ENCODE measurements at regions not wholly inside any gene's neighbourhood (a gene's known extent, or its start where the extent isn't known, plus 50 kb on each side); places are given as distances from the start of the nearest gene placed in this dataset.

GRCh38 chr7:121447911-121448300 is 51.8 kb upstream of the FAM3C start:
- no peak for DNase-seq (ENCODE audit: unreplicated experiment)
- Mint-ChIP-seq H3K27ac (ENCODE audit: low read depth, unreplicated experiment) (no peak overlapping the region), H3K36me3 (ENCODE audit: insufficient read depth, unreplicated experiment) (no peaks in the 10 kb centered on the region), H3K4me1 (ENCODE audit: insufficient read depth, unreplicated experiment) (no peaks in the 10 kb centered on the region), H3K9me3 (ENCODE audit: unreplicated experiment) (no peaks in the 10 kb centered on the region), H3K27me3 (ENCODE audit: insufficient read depth, unreplicated experiment) (no peaks in the 10 kb centered on the region), H3K4me3 (ENCODE audit: unreplicated experiment) (no peak overlapping the region)
- ChIA-PET CTCF (interaction anchor here (0.6 kb wide), 1 partner anchor 290 kb away, joined by 4 read pairs; no protein-coding TSS in a partner anchor), POLR2A (interaction anchor here (0.6 kb wide), 1 partner anchor 97 kb away, joined by 4 read pairs; no protein-coding TSS in a partner anchor)
- BruUV-seq (replicated peaks), result no TSS peak
- TF ChIP-seq, protein P1, sequence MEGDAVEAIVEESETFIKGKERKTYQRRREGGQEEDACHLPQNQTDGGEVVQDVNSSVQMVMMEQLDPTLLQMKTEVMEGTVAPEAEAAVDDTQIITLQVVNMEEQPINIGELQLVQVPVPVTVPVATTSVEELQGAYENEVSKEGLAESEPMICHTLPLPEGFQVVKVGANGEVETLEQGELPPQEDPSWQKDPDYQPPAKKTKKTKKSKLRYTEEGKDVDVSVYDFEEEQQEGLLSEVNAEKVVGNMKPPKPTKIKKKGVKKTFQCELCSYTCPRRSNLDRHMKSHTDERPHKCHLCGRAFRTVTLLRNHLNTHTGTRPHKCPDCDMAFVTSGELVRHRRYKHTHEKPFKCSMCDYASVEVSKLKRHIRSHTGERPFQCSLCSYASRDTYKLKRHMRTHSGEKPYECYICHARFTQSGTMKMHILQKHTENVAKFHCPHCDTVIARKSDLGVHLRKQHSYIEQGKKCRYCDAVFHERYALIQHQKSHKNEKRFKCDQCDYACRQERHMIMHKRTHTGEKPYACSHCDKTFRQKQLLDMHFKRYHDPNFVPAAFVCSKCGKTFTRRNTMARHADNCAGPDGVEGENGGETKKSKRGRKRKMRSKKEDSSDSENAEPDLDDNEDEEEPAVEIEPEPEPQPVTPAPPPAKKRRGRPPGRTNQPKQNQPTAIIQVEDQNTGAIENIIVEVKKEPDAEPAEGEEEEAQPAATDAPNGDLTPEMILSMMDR (IDR thresholded peaks at IDR 0.05; ENCODE audit: unreplicated experiment), result no peak
- intact Hi-C loops (cut with micrococcal nuclease), result no loop called here

DNA sequence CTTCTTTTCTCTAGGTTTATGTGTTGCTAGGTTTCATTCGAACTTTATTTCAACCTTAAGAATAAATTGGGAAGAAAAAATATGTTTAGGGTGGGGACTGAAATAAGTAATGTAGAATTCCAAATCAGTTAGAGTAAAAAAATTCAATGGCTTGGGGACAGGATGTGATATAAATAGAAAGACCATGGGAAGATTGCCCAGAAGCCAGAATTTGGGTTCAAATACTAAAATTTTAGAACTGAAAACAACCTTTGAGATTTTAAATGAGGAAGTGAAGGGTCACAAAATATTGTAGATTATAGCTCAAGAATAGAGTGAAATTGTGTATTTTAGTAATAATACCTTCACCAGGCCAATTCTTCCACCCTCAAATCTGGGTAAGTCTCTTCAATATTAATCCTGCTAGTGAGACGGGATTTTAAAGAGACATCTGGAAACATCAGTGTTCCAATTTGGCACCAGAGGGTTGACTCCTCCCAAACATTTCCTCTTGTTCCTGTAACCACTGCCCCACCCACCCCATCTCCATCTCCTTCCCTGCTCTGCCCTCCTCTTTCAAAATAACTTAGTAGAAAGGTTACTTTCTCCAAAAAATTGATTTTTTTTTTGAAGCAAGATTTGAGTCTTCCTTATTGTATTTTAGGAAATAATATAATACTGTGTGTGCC is 51.3 kb upstream of the FAM3C start:
- Mint-ChIP-seq H3K36me3 (ENCODE audit: insufficient read depth, unreplicated experiment) (no peaks in the 10 kb centered on the region), H3K27ac (ENCODE audit: low read depth, unreplicated experiment) (no peak overlapping the region), H3K4me1 (ENCODE audit: insufficient read depth, unreplicated experiment) (no peaks in the 10 kb centered on the region), H3K4me3 (ENCODE audit: unreplicated experiment) (no peak overlapping the region), H3K9me3 (ENCODE audit: unreplicated experiment) (no peaks in the 10 kb centered on the region), H3K27me3 (ENCODE audit: insufficient read depth, unreplicated experiment) (no peaks in the 10 kb centered on the region)
- ChIA-PET POLR2A (interaction anchor here (0.6 to 0.7 kb wide), 2 partner anchors 97 to 133 kb away, joined by 3 to 4 read pairs; no protein-coding TSS in a partner anchor), CTCF (interaction anchor here (0.6 to 0.7 kb wide), 2 partner anchors 68 to 289 kb away, joined by 4 to 5 read pairs; no protein-coding TSS in a partner anchor)
- no TSS peak for BruUV-seq (replicated peaks)
- TF ChIP-seq, protein P1 (IDR thresholded peaks at IDR 0.05; ENCODE audit: unreplicated experiment), result no peak
- intact Hi-C loops (cut with micrococcal nuclease), result no loop called here
- no peak for DNase-seq (ENCODE audit: unreplicated experiment)

- TF ChIP-seq, protein P1 (IDR thresholded peaks at IDR 0.05; ENCODE audit: unreplicated experiment), result no peak
- ChIA-PET CTCF (interaction anchor here (0.6 to 1.1 kb wide), 4 partner anchors 48 to 76 kb away, joined by 3 to 5 read pairs (median 3); no protein-coding TSS in a partner anchor), POLR2A (interaction anchor here (0.7 kb wide), 1 partner anchor 132 kb away, joined by 3 read pairs; no protein-coding TSS in a partner anchor)
- Mint-ChIP-seq H3K9me3 (ENCODE audit: unreplicated experiment) (no peaks in the 10 kb centered on the region), H3K27me3 (ENCODE audit: insufficient read depth, unreplicated experiment) (no peaks in the 10 kb centered on the region), H3K36me3 (ENCODE audit: insufficient read depth, unreplicated experiment) (no peaks in the 10 kb centered on the region), H3K4me3 (ENCODE audit: unreplicated experiment) (no peak overlapping the region), H3K4me1 (ENCODE audit: insufficient read depth, unreplicated experiment) (no peaks in the 10 kb centered on the region), H3K27ac (ENCODE audit: low read depth, unreplicated experiment) (no peak overlapping the region)
- no peak for DNase-seq (ENCODE audit: unreplicated experiment)
- BruUV-seq (replicated peaks), result no TSS peak
- intact Hi-C loops (cut with micrococcal nuclease), result no loop called here
Measured at GRCh38 chr7:121446526-121446925, 50.4 kb upstream of the FAM3C start.
